ENCODE measurements at regions not wholly inside any gene's neighbourhood (a gene's known extent, or its start where the extent isn't known, plus 50 kb on each side); places are given as distances from the start of the nearest gene placed in this dataset.

DNA sequence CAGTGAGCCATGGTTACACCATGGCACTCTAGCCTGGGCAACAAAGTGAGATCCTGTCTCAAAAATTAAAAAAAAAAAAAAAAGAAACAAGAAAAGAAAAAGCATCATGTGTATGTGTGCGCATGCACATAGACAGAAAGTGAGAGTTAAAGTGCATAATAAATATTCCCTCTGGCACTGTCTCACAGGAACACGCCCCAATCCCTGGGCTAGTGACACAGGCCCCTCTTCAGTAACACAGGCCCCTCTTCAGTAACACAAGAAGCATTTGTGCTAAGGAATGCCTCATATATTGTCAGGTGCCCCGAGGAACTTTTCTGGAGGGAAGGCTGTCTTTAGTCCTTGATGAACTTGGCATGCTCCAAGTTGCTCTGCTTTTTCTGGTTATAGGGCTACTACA is 57.5 kb downstream of the RPL27A start:
- no peak for DNase-seq (ENCODE audit: low read depth, low spot score)
- H3K27ac ChIP-seq: no peak overlapping the region

DNA sequence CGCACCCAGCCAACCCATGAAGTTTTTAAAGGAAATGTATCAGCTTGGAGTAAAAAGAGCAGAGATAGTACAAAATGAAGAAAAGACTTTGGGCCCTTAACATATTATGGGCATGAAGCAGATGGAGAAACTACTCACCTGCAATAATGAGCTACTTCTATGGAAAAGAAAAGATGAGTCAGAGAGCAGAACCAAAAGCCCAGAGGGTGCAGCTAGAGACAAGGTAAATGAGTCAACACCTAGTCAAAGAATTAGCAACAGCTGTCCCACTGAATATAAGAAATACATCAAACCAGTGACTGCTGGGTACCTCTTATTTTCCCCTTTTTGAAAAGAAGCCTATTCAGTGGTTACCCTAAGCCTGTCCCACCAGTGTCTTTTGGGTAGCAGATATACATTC is 61.8 kb downstream of the RPL27A start:
- DNase-seq (ENCODE audit: low read depth, low spot score): peak; percentile 64
- H3K27ac ChIP-seq: peak overlapping the region; percentile 34

DNA sequence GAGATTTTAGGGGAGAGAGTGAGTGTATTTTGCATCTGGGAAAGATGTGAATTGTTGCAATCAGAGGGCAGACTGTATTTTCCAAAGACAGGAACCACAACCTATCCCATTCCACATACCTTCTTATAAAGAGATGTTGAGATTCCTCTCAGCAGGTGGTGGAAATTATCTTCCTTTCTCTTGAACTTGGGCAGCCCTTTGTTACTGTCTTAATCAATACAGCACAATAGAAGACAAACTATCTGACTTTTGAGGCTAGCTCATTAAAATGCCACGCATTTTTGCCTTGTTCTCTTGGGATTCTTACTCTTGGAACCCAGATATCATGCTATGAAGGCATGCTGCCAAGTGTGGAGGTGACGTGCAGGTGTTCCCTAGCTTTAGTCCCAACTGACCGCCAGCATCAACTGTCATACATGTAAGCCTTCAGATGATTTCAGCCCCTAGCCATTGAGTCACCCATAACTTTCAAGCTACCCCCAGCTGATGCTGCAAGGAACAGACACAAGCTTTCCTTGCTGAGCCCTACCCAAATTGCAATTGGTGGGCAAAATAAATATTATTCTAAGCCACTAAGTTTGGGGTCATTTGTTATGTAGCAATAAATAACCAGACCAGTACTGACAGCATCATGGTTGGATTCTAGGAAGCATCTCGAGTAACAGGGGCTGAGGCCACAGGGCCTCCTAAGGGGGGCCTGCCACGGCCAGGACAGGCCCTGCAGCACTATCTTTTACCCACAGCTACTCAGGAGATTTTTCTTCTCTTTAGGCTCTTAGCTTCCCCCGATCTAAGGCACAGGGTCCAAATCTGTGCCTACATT is 63.0 kb downstream of the RPL27A start:
- no peak for DNase-seq (ENCODE audit: low read depth, low spot score)
- no peak overlapping the region for H3K27ac ChIP-seq

DNA sequence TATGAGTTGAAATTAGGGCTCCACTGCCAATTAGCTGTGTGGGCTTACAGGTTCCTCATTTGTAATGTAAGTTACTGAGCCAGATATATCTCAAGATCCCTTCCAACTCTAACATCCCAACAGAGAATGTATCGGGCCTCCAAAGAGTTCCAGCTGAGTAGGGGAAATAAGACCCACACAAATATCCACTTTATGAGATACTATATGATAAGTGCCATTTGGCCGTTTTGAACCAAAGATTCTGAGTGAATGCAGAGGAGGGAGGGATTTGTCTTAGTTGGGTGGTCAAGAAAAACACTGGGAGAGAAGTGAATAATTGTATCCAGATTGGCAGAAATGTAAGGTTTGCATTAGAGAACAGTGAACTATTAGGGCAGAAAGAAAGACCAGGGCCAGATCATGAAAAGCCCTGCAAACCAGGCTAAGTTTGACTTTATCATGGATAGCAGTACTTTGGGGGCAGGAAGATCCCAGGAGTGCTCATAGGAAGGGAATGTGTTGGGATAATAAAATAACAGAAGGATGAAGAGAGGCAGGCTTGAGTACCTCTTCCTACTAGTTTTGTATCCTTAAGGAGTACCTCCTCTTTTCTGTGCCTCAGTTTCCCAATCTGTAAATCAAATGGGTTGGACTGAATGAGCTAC is 63.9 kb downstream of the RPL27A start:
- H3K27ac ChIP-seq: no peak overlapping the region
- no peak for DNase-seq (ENCODE audit: low read depth, low spot score)

DNA sequence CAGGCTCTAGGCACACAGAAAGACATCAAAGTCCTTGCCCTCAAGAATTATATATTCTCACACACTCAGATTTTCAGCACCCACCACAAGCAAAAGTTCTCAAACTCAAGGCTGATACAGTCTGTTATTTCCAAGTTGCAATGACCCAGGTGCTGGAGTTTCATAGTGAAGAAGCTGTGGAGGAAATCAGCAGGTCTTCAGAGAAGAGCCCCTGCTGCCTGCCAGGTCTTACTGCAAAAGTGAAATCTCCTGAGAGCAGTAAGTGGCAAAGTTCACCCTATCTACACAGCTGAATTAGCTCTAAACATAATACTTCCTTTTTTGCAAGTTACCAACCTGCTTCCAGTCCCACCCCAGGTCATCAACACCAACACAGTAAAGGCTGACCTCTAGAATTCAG is 64.6 kb downstream of the RPL27A start:
- DNase-seq (ENCODE audit: low read depth, low spot score): no peak
- no peak overlapping the region for H3K27ac ChIP-seq

DNA sequence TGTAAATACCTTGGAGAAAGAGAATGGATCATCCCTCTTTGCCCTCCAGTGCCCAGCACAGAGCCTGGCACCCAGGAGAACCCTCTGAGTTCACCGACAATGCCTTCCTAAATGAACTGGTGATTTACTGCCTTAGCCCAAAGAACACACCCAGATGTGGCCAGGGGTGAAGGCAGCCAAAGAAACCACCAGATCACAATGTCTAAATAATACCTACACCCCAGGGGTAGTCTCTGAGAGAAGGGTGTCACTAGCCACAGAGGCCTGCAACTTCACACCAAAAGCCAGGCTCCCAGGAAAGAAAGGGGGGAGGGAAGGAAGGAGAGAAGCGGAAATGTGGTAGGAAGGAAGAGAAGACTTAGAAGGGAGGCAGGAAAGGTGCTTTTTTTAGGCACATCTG is 65.7 kb downstream of the RPL27A start:
- no peak overlapping the region for H3K27ac ChIP-seq
- DNase-seq (ENCODE audit: low read depth, low spot score): no peak

DNA sequence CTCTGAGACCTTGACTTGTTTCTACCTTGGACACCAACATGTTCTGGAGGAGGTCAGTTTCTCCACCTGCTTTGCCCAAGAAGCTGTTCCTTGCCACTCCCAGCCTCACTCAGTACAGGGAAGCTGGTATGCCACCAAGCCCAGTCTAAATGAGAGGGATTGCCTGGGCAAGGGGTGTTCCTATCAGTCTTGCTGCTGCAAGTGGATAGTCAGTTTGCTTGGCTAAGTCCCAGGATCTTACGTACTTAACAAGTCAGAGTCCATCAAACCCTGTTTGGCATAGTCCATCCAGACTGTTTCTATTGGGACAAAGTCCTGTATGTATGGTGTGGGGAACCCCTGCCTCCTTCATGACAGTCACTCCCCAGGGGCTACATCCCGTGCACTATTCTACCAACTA is 66.6 kb downstream of the RPL27A start:
- no peak for DNase-seq (ENCODE audit: low read depth, low spot score)
- no peak overlapping the region for H3K27ac ChIP-seq

DNA sequence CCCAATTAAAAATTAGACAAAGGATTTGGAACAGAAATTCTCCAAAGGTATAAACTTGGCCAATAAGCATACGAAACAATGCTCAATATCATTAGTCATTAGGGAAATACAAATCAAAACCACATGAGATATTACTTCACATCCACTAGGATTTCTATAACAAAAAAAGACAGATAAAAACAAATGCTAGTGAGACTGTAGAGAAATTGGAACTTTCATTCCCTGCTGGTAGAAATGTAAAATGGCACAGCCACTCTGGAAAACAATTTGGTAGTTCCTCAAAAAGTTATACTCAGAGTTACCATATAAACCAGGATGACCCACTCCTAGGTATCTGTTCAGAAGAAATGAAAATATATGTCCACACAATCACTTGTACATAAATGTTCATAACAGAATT is 71.6 kb downstream of the RPL27A start:
- H3K27ac ChIP-seq: no peak overlapping the region
- no peak for DNase-seq (ENCODE audit: low read depth, low spot score)

DNA sequence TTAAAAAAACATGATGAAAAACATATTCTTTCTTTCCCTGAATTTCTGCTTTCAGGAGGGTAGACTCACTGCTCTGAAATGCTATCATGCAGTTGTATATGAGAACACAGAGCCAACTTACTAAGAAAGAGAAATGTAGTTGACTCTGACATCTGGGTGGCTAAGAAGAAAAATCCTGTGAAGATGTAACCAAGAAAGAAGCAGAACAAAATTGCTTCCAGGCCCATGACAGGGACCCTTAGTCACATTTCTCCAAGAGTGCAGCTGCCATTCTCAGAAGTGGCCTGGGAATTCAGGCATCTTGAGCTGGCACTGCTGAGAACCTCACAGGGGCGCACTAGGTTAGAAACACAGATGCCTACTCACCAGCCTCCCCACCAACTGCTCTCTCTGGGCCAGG is 73.6 kb downstream of the RPL27A start:
- H3K27ac ChIP-seq: no peak overlapping the region

DNA sequence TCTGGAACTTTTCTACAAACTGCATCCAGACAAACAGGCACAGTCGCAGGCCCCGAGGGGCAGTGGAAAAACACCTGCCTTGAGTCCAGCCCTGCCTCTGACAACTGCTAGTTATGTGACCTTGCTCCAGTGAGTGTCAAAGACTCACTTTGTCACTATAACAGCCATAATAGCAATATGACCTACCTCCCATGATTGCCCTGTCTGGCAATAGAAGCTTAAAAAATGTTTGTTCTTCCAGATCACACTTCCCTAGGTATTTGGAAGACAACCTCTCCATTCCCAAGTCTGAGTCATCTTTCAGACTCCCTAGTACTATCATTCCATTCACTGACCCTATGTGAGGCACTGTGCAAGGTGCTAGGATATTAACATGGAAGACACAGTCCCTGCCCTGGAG is 74.5 kb downstream of the RPL27A start:
- no peak for DNase-seq (ENCODE audit: low read depth, low spot score)

More for the DNA sequence above, 73.6 kb downstream of the RPL27A start:
- no peak for DNase-seq (ENCODE audit: low read depth, low spot score)

DNA sequence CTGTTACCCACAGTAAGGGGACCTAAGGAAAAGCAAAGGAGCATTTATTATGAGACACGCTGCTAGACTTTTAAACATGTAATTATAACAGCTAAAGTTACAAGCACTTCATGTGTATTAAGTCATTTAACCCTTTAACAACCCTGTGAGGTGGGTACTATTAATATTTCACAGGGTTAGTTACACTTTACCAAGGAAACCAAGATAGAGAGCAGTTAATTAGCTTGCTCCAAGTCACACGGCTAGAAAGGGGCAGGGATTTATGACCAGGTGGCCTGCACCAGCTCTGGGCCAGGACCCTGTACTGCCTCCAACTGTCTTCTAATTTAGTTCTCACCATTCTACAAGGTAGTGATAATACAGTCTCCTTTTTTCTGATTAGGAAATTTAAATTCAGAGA is 74.9 kb downstream of the RPL27A start:
- DNase-seq (ENCODE audit: low read depth, low spot score): no peak
- H3K27ac ChIP-seq: no peak overlapping the region

More for the DNA sequence above, 74.5 kb downstream of the RPL27A start:
- no peak overlapping the region for H3K27ac ChIP-seq

DNA sequence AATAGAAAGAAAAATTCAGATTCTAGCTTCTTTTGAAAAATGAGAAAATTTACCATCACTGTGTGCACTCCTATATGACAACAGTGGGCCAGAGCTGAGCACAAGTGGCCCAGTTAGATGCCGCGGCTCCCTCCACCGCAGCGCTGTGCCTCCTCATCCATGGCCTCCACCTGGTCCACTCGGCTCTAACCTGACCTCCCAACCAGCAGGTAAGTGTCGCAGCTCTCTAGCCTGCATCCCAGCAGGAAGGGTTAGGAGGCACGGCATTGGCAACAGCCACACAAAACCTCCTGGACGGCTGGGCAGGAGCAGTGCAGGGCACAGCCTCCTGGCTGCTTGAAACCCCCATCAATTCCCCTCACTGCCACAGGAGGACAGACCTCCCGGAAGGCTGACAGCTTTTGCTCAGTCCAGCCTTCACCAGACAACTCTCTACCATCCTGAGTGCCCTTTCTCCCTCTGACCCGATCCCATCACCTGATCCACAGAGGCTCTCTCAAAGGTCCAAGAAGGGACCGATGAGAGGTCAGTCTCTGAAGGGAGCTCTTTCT is 76.1 kb downstream of the RPL27A start:
- H3K27ac ChIP-seq: no peak overlapping the region
- no peak for DNase-seq (ENCODE audit: low read depth, low spot score)

DNA sequence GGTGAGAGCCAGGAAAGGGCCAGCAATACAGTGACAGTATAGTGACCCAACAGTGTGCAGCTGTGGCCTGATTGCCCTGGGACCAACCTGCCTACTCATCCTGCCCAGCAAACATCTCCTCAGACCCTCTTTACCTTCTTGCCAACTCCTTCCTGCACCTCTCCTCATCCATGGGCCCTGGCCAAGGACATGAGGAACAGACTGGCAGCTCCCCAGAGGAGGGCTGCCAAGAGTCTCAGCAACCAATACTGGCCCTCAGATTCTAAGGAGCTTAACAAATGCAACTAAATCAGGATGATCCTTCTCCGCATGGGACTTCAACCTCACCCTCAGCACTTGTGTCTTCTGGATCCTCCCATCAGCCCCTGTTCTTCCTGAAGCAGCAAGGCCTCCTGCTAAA is 77.0 kb downstream of the RPL27A start:
- no peak overlapping the region for H3K27ac ChIP-seq
- DNase-seq (ENCODE audit: low read depth, low spot score): no peak

DNA sequence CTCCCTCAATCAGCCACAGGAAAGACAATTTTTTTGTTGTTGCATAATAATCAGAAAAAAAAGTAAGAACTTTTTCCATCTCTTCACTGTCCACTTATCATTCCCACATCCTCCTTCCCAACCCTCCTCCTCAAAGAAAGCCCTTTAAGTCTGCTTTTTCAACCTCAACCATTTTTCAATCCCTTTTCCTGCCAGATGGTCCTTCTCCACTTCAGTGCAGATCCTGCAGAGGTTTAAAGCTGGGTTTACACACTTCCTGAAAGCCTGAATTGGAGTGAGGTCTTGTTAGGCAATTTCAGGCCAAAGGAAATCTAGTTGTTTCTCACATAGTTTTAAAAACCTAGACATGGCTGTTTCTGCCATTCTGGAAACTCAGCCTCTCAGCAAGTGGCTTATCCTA is 78.3 kb downstream of the RPL27A start:
- no peak overlapping the region for H3K27ac ChIP-seq
- no peak for DNase-seq (ENCODE audit: low read depth, low spot score)

DNA sequence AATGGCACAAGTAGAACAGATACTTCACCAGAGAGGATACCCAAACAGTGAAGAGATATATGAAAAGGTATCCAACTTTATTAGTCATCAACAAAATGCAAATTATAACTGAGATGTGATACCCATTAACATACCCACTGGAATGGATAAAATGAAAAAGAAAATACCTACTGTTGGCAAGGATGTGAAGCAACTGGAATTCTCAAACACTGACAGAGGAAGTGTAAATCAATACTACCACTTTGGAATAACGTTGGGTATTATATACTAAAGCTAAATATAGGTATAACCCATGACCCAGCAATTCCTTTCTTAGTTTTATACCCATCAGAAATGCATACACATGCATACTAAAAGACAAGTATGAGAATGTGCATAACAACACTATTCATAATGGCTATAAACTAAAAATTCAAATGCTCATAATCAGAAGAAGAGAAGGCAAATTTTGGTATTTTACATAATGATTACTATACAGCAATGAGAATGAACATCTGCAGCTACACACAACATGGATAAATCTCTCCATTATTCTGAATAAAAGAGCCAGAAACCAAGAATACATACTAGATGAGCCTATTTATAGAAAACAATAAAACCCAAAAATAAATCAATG is 80.6 kb downstream of the RPL27A start:
- no peak overlapping the region for H3K27ac ChIP-seq
- DNase-seq (ENCODE audit: low read depth, low spot score): no peak

DNA sequence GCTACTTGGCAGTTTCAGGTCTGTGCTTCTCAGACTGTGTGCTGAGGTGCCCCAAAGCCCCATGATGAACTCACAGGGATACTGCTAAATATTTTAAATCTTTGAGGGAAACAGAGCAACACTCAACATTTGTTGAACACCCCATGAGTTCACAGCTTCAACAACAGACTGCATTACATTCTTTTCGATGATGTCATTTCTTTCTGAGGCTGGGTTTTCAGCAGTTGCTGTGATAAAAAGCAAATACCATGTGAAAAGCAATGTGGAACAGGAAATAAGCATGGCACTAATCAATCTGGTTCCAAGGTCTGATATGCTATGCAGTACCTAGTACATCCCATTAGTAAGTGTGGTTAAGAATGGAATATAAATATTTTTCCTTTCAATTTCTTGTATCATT is 82.7 kb downstream of the RPL27A start:
- peak overlapping the region; percentile 27 for H3K27ac ChIP-seq
- DNase-seq (ENCODE audit: low read depth, low spot score): no peak

DNA sequence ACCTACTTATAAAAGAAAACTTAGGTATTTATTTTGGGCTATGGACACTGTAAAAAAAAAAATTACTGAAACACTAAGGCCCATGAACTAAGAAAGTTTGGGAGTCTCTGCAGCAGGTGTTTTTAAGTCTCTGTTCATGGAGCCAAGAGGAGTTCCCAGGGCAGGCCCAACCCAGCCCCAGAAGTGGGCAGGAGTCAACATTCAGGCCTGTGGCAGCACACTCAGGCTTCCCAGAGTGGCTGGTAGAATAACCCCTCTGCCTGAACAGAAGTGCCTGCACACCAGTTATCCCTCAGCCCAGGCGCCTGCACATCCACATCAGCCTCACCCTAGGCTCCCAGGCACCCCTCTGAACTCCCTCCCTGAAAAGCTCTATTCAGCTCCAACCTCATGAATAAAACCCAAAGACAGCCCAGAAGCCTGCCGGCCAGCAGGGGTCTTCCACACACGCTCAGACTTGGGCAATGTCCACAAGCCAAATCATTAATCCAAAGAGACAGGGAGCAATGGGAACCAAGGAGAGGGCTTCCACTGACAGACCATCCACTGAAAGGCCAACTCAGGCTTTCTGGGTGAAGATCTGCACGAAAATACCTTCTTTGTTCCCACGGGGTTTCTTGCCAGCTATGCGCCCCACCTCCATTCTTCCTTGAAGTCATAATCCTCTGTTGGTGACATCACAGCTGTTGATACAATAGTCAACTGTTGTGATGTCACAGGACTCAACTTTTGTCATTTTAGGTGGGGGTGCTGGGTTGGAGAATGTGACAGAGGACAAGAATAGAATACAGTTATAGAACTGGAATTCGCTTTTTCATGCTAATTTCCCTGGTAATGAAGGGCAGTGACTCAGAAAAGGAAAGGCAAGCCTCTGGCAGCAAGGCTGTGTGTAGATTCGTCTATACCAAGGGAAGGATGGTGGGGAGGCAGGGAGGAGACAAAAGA is 83.7 kb downstream of the RPL27A start:
- H3K27ac ChIP-seq: peak overlapping the region; percentile 84

DNA sequence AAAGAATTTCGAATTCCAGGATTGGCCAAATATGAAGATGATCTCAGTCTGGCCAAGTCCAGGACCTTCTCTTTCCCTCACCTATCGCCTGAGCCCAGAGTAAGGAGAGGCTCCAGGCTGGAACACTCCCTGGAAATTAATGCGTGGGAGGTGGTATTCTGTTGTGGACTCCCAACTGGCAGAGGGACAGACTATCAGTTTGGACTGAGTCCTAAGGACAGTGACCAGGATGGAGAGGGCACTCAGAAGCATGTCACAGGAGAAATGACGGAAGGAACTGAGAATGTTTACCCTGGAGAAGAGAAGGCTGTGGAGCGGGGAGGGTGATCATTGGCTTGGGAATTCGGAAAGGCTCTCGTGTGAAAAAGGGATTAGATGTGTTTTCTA is 84.4 kb downstream of the RPL27A start:
- DNase-seq (ENCODE audit: low read depth, low spot score): no peak
- peak overlapping the region; percentile 84 for H3K27ac ChIP-seq

More for the DNA sequence above, 83.7 kb downstream of the RPL27A start:
- DNase-seq (ENCODE audit: low read depth, low spot score): no peak

DNA sequence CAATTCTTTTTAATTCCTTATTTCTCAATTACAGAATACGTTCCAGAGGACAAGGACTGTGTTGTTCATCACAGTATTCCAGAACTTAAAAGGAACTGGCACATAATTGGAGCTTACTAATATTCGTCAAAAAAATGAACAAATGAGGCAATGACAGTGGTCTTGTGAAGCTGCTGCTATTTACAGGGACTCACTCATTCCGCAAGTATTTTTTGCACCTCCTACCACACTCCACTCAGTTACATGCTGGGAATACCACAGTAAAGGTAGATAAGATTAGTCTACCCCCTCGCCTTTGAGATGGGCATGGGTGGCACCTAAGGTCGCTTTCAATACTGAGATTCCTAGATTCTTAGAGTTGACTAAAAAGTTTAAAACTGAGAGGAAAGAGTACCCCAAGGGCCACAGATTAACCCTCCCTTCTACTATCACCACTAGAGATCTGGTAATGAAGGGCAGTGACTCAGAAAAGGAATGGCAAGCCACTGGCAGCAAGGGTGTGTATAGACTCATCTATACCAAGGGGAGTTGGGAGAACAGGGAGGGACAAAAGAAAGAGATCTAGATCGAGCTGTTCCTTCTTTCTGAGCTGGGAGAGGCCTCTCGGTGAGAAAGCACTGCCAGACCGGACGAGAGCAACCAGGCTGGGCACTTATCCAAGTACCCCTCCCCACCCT is 85.0 kb downstream of the RPL27A start:
- DNase-seq (ENCODE audit: low read depth, low spot score): no peak
- H3K27ac ChIP-seq: peak overlapping the region; percentile 84
